Stimulated activated CD4-positive, alpha-beta T cell treated with anti-CD3 and anti-CD28 coated beads, Interleukin-1b, Interleukin-23, amount 100 ng/mL, for 4 hours (primary cell): ENCODE measurements at regions not wholly inside any gene's neighbourhood (a gene's known extent, or its start where the extent isn't known, plus 50 kb on each side); places are given as distances from the start of the nearest gene placed in this dataset.
"Not testable (repeated sequence)": the region's sequence is repeated elsewhere in the genome, so short reads cannot be mapped to it uniquely, and the experiment has no call there.

Source experiments
- DNase-seq, 2 donors: peaks; one replicate each; pipeline ENCODE4 v3.0.0-alpha.2; 2020; ENCODE audit warnings: low read depth in 2 of 2

DNA sequence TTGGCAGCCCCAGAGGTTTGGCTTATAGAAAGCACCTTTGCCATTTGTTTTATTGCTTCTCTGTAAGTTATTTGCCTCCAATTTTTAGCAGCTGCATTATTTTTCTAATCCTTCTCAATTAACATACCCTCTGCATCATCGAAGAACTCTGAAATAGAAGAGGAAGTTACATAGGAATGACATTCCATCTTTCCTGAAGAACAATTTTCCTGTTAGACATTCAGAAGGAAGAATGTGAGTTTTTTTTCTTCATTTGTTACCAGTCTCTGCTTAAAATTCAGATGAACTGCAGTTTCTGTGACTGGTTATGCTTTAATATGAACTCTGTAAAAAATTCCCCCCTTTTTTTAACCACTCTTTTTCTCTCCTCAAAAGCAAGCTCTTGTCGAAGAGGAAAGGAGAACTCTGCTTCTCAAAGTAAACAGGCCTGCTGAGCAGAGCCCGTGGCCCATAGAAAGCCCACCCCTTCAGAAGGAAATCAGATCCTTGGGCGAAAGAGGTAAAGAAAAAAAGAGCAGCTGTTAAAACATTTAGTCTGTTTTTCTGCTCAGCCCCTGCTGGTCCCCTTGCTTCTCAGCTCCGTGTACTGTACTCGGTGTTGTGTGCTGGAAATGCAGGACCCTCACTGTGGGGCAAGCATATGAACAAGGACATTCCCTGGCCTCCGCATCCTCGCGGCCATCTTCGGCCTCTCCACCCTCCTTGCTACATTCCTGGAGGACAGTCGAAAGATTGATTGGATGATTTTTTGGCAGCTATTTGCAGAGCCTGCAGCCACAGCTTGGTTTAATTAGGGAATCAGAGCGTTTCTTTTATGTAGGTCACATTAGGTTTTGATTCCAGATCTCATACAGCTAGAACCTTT lies 164.4 kb upstream of the LRIG3 start:
- no peak for DNase-seq

DNA sequence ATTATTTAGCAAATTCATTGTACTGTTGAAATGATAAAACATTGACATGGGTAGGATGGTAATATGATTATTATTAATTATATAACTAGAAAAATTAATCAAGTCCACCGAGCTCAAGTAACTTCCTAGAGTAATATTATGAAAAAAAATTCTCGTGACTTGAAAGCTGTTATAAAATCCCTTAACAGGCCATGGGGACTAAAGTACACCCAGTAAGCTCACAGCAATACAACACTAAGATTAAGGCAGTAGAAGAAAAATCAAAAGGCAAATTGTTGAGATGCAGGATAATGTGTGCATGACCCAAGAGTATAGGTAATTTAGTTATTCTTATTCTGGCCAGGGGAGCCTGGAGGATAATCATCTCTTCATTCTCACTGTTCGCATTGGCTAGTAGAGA lies 162.6 kb upstream of the LRIG3 start:
- DNase-seq: no peak

DNA sequence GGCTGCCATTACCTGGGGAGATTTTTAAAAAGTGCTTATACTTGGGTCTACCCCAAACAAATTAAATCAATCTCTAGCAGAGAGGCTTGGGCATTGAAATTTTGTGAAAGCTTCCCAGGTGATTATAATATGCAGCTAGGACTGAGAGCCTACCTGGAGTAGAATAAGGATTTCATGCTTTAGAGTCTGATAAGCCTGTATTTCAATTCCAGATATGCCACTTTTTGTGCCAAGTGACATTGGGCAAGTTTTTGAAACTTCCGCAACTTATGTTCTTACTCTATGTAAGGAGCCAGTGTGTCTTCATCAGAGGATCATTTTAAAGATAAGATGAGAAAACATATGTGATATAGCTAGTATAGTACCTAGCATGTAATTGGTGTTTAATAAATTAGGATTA lies 159.8 kb upstream of the LRIG3 start:
- no peak for DNase-seq

DNA sequence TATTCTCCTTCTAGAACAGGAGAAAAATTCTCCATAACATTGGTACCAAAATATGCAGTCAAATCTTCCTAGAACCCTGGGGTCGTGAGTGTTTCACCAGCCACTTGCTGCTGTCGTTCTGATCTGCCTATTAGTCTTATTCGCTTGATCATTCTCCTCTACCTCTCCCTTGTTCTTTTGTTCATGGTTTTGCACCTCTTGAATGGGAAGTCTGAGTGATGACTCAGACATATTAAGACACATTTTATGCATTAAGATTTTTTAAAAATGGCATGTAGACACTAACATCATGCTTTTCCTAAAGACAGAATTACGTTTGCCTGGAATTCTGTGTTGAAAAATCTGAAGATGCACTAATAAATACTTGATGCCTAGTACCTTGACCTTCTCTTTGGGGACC lies 159.2 kb upstream of the LRIG3 start:
- no peak for DNase-seq

DNA sequence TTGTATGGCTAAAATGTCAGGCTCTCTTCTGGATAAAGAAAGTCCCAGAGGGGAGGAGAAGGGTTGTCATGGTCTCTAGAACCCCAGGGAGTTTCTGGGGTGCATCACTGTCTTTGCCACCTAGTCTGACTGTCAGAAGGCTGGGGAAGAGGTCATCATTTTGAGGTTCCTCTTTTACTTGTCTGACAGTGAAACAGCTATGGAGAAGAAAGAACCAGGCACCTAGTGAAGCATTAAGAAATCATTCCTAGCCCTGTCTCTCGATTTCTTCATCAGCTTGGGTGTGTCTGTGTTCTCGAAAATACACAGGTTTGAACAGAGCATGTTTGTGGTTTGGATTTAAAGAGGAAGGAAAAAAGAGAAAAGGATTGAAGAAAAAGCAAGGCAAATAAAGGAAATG lies 158.7 kb upstream of the LRIG3 start:
- DNase-seq: no peak

DNA sequence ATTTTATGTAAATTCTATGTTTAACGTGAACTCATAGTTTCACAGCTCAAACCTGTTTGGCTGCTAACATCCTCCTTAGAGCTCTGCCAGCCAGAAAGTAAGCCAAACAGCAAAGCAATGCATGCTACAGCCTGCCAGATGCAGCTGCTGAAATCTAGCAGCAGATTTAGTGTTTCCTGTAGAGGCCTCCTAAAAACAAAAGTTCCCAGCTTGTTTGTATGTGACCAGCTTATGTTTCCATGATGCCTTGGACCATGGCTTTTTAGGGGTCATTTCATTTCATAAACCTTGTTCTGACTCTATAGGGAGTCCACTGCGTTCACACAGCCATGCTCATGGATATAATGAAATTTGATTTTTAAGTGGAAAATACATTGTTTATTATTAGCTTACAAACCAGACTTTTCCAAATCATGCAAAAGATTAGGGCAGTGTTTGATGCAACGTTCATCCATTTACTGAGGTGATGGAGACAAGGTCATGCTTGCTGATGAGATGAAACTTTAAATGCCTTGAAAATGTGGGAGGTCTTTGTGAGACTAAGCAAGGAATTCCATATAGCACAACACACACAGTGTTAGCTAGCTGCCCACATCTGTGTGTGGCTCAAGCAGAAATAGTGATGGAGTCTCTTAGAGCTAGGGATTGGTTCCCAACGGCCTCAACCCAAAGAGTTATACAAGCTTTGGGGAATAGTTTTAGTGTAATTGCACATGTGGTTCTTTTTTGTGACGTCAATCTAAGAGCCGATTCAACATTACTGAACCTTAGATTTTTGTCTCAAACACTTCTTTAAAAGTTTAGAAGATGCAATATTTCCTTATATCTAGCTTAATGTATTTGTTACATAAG lies 157.5 kb upstream of the LRIG3 start:
- no peak for DNase-seq

DNA sequence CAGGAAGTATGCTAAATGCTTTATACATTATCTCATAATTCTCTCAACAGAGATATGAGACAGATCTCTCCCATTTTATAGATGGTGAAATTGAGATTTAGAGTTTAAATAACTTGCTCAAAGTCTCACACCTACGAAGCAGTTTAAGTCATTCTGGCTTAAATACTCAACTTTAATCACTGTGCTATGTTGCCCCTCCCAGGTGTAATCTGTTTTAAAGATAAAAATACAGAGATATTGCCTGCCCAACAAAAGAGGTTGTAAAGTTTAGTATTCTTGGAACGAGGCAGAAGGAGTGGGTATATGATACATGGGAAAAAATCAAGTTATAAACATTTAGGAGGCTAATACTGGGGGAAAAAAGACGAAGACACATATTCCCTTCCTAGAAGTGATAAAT lies 156.8 kb upstream of the LRIG3 start:
- DNase-seq: no peak

DNA sequence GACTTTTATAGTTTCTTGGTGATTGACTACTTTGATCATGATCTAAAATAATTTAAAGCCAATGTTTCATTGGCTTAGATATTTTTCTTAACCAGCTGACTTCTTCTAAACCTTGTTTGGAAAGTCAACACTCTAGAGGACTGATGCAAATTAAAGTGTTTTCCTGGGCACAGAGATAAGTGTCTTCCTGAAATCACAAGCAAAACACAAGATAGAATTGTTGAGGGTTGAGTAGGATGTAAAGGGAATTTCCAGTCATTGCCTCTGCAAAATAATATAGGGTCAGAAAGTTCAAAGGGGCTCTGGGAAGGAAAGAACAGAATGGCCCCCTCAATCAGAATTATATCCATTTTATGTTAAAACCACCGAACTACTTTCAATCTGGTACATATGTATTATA lies 156.3 kb upstream of the LRIG3 start:
- DNase-seq: no peak

DNA sequence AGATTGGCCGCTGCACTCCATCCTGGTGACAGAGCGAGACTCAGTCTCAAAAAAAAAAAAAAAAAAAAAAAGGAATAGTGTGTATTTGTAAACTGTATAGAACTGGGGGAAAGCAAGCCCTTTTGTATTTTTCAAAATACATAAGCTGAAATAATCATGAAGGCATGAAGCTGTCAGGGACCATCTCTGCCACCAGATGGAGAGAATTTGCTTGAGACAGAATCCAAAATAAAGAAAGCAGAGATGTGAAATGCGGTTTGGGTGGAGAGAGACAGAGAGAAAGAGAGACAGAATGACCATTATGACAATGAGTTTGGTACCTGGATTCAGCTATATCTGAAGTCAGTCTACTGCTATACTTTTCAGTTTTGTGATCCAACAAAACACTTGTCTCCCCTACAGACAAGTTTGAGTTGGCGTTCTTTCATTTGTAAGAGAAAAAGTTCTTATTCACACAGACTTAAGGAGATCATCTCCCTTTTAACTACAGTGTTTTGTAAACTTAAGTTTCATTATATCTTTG lies 155.7 kb upstream of the LRIG3 start:
- DNase-seq: no peak

DNA sequence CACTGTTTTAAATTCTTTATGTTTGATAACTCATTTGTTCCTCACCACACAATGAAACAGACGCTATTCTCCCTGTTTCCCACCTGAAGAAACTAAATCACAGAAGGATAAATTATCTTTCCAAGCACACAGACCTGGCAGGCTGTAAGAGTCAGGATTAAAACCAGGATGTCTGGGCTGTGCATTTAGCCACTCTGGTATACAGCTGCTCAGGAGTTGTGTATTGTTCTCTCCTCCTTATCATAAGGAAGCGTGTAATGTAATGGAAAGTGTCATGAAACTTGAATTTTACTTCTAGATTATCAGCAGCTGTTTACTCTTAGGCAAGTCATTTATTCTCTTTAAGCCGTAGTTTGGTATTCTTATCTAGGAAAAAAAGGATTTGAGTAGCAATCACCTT lies 154.8 kb upstream of the LRIG3 start:
- no peak for DNase-seq

DNA sequence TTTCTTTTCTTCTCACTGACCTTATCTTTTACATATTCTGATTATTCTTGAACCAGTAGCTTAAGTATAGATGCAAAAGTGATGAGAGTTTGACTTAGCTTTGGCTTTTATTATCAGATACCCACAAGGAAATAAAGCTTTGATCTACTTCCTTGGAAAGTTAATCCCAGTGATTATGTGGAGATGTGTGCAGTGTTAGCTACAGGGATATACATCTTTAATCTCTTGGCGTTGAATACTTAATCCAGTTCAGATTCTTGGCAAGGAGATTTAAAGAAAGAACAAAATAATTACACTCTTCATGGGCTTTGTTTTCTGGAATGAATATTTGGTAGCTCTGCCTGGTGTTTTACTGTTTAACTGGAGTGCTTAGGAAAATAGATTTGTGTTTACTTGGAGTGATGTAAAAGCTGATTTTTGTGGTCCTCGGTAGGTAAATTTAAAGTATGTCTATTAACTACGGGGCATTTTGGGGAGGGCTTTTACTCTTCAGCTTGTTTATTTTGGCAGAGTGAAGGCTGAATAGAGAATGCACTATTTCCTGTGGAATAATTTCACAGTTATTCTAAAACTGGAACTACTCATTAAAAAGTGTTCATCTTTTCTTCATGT lies 150.1 kb upstream of the LRIG3 start:
- DNase-seq: no peak

DNA sequence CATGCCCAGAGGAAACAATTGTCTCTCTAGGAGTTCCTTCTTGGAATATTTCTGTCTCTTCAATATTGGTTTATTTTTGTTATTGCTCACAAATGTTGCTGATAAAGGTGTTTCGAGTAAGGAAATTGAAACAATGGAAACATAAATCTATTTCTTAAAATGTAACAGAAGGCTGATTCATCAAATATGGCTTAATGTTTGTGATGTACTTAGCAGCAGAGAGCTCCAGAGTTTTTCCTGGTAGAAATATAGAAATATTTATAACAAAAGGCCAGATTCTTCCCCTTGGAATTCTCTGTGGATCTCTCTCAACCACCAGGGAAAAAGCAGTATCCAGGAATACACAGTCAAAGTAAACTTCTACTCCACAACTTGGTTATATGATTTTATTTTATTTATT lies 149.2 kb upstream of the LRIG3 start:
- DNase-seq: no peak

DNA sequence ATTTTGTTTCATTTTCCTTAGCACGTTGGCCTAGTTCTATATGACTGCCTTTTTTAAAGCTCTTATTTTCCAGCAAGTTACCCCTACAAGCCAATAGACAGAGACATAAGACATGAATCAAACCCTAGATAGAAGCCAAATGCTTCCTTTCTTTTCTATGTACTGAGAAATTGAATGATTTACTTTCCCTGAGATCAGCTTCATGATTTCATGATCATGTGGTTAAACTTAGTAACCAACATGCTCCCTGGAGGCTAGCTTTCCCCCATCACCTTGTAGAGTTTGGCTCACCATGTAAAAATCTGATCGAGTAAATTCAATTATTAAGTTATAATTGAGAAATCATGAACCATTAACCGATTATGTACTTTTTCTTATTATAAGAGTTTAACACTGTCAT lies 148.1 kb upstream of the LRIG3 start:
- no peak for DNase-seq

DNA sequence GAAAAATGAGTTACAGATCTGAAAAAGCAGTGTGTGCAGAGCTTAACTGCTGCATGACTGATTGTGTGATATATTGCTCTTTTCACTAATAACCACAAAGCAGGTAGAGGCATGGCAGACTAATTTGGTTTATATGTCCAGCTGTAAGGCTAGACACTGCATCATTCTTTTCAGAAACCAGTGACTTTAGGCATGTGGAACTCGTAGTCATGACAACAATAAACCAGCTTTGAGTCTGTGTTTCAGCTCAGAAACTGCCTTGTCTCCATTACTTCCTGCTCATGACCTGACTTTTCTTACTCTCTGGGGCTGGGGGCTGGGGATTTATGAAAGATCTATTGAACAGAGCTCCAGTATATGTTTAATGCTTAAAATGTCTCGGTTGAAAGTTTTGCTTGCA lies 146.8 kb upstream of the LRIG3 start:
- no peak for DNase-seq

DNA sequence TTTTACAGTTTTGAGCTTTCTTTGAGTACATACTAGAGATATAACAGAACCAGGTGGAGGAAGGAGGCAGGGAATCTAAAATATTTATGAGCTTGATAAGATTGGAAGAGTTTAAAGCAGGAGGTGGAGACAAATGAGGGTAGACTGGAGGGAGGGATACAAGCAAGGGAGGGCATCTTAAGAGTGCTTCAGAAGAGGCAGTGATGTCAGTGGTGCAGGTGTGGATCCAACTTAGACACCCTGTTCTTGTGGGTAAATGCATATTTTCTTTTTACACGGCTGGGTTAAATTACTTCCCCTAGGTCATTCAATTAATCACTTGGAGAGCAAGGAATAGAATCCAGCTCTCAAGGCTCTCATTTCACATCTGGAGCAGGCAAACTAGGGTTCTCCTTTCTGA lies 146.1 kb upstream of the LRIG3 start:
- DNase-seq: no peak

DNA sequence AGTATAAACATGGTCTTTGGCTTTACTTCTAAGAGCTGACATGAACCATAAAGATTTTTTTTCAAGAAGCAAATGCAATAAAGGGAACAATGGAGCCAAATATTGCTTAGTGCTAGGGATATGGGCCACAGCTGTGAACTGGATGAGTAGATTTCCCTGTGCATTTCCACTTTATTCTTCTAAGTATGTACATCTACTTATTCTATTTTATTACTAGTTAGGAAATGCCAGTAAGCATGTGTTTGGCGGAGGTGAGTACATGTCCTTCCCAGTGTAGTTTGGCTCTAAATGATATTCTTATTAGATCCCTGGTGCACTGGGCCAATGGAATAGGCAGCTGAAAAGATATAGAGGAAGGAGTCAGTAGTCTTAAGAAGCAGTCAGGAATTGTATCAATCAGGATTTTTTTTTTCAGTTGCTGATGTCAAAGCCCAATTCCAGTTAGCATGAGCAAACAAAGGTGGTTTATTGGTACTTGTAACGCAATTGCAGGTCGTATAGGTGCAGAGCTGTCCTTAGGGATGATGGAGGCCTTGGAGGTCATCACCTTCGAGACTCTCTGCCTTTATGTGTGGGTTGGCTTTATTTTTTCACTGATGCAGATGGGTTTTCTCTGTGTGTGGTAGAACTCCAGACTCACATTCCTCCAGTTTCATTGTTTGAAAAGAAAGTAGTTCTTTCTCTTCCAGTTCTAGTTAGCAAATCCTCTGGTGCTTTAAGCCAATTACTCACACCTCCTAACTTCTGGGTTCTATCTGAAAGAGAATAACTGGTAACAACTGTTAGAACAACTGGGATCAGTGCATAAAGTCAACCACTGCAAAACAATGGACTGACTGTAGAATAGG lies 139.0 kb upstream of the LRIG3 start:
- no peak for DNase-seq

DNA sequence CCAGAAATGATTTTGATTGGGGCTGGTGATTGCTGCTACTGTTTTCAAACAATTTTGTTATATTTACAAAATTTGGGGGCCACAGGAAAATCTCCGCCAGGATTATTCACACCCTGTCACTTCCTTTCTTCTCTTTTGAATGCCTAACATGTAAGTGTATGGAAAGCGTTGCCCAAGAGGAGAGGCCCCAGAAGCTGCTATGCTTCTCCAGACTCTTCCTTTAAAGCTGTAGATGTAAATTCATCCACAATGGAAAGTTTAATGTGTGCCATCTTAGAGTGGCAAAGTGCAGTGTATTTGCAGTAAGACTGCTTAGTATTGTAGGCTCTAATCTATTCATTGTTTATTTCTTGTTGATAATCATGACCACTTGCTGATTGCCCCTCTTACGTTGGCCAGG lies 136.7 kb upstream of the LRIG3 start:
- no peak for DNase-seq

DNA sequence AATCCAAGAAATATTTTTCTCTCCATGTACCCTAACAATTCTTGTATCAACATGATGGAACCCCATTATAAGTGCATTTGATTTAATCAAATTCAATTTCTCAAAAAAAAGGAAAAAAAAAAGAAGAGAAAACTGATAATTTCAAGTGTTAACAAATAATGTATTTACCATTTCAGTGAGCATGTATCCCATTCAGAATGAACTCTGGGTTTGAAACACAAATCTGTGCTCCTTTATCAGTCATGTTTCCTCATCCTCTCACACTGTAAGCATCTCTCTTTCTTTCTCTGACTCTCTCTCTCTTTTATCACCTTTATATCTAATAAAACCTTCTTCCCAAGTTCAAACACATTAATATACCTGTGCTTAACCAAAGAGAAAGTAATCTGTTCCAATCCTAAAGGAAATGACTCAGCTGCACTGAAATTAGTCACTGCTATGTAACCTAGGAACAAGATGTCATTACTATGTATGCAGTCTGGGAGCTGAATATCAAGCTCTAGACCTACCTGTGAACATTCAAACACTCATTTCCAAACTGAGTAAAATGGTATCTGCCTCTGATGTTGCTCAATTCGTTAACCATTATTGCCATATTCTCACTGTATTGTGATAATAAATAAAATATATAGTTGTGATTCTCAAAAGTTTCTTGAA lies 135.0 kb upstream of the LRIG3 start:
- DNase-seq: no peak

DNA sequence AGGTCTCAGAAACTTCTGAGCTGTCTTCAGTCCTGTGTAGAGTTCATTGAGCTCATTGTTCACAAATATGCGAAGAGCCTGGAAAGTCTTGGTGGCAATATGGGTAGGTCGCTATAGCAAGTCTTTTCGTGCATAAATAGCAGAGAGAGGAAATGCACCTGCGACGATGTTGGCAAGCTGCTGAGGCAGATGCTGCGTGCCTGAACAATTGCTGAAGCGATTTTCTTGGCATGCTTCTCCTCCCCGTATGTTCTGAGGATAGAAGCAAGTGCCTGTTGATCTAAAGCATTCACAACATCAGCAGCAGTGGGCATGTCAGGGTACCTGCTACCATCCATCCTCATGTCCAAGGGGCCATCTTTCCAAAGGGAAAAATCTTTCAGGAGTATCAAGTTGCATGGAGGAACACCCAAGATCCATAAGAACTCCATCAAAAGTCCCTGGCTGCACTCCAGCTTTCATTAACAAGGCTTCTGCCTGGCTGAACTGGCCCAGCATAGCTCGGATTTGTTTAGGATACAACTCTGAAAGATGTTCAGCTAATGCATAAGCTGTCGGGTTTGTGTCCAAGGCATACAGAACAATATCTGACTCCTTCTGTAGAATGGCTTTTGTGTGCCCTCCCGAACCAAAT lies 133.1 kb upstream of the LRIG3 start:
- not testable (repeated sequence) for DNase-seq

DNA sequence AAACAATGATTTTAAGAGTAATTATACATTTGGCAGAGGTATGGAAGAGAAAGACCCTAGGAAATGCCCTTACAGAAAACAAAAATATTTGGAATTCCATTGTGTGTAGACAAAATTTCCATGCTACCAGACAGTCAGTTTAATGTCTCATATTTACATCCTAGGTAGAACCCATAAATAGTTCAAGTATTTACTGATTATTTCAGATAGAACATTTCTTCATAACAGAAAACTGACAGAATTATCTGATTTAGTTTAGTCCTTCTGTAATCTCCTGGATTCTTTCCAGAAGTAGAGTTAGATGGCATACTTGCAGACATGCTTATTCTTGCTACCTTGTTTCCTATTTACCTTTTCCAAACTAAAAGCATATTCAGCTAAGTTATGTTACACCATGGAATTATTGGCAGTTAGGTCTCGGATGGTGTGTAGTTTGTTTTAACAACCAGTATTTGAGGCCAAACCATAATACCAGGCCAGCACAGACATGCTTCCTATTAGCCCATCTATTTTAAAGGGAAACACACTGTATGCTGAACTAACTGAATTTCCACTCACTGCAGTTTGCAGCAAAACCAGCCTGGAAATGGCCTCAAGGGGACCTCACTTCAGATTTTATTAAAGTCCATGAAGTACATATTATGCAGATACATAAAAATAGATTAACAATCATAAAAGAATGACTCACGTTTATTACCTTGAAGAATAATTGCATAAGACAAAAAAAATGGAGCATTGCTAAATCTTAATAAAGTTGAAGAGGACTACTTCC lies 126.6 kb upstream of the LRIG3 start:
- no peak for DNase-seq
